Activated CD4-positive, CD25-positive, alpha-beta regulatory T cell treated with anti-CD3 and anti-CD28 coated beads, Interleukin-2, amount 50 U/mL, for 72 hours (primary cell): ENCODE measurements at regions not wholly inside any gene's neighbourhood (a gene's known extent, or its start where the extent isn't known, plus 50 kb on each side); places are given as distances from the start of the nearest gene placed in this dataset.

ENCODE experiments used
- DNase-seq: peaks from one replicate; pipeline ENCODE4 v3.0.0; 2021

GRCh38 chr5:6926491-6927038 lies 213.3 kb downstream of the TENT4A start:
- no peak for DNase-seq

- DNase-seq = no peak
Observed at GRCh38 chr5:6936031-6936430, 222.8 kb downstream of the TENT4A start.

- no peak for DNase-seq
Observed at GRCh38 chr5:6937677-6938076, 224.4 kb downstream of the TENT4A start.

DNA sequence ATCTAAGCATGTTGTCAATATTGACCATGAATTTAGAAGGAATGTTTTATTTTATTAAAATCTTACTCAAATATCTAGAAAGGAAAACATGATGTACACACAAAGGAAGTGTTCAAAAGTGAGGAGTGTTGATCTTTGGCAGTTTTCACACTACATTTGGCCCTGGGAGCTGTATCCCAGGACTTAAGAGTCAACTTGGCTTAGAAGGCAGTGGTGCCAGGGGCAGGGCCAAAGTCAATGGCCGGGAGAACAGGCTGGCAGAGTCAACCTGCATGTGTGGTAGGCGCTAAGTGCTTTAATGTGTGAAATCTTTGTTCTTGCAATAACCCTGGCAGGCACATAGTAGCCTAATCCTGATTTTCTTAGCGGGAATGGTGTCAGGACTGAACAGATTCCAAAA lies 228.4 kb downstream of the TENT4A start:
- no peak for DNase-seq

- no peak for DNase-seq
Observed at GRCh38 chr5:6943197-6944112, 230.2 kb downstream of the TENT4A start.

GRCh38 chr5:6948562-6948961 lies 235.3 kb downstream of the TENT4A start:
- DNase-seq = no peak

DNA sequence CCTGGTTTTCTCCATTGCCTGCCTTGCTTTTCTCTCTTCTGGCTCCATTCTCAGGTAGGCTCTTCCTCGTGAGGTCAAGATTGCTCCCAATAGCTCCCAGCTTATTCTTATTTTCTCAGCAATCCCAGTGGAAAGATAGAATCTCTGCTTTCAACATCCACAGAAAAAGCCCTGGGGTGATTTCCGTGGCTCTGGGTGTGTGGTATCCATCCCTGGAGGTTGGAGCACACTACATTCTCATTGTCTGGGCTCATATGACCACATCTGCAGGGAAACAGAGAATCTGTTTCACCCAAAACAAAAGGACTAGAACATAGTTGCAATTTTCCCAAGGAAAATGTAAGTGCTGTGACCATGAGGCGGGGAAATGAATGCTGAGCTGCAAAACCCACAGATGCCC lies 236.0 kb downstream of the TENT4A start:
- no peak for DNase-seq

DNA sequence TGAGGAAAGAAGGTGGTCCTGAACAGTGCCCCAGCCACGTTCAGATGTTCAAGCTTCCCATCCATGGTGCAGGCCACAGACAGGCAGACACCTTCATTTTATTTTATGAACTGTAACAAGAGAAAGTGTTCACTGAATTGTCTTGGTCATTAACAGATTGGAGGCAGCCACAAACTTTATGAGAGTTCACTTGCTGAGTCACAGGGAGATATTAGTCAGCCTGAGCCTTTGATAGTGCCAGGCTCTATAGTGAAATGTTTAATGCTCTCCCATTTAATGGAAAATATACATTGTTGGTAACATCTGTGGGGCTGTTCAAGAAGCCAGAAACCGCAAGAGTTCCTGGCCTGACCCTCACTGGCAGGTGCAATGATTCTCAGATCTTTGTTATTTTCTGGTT lies 237.0 kb downstream of the TENT4A start:
- DNase-seq = no peak

- DNase-seq = no peak
Observed at GRCh38 chr5:6950860-6951259, 237.6 kb downstream of the TENT4A start.

DNA sequence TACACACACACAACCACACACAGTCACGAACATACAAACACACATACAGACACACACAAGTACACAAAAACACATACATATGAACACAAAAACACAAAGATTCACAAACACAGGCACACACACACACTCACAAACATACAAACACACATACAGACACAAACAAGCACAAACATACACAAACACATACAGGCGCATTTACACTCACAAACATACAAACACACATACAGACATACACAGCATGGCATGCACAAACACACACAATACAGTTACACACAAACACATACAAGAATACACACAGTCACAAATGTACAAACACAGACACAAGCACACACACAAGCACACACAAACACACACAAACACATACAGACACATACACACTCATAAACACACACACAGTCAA lies 247.9 kb downstream of the TENT4A start:
- DNase-seq = no peak

DNA sequence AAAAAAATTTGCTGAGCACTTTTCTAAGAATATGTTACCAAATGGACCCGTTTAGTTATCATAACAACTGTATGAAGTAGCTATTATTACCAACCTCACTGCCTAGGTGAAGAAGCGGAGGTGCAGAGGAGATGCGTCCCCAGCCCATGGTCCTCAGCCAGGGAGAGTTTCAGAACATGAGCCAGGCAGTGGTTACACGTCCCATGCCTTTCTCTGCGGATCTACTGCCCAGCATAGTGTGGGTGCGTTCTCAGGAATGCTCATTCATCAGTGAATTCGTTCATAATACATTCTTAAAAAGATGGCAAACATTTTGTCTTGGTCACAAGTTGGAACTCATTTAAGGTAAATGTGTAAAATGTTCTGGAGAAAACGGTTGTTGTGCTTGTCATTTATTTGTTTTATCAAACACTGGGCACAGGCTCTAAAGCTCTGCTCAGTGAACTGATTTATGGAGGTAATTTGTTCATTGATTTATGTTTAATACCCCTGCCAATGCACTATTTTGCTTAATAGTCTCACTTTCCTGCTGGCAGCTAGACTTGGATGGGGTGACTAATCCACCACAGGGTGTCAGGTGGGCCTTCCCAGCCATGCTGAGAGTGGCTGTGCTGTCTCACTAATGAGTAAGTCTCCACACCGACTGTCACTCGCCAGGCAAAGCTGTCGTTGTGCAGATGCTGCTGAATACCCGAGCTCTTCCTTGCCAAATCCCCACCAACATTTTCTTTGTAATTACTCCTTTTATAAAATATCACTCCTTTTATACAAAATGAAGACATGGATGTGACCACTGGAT lies 248.8 kb downstream of the TENT4A start:
- no peak for DNase-seq

DNA sequence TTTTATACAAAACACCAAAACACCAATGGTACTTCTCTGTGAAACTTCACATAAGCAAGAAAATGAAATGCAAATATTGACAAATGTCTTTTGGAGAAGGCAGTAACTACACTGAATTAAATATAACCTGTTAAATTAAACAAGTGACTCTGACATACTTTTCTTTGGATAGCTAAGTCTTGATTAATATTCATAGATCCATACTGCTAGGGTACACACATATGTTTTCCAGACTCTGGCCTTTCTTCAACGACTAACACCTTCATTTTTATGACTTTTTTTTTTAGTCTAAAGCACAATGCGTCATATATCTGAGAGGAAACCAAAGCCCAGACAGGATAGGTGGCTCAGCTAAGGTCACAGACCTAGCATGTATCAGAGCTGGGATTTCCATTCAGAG lies 263.7 kb downstream of the TENT4A start:
- no peak for DNase-seq

- DNase-seq = no peak
Observed at GRCh38 chr5:6979061-6979460, 265.8 kb downstream of the TENT4A start.

DNA sequence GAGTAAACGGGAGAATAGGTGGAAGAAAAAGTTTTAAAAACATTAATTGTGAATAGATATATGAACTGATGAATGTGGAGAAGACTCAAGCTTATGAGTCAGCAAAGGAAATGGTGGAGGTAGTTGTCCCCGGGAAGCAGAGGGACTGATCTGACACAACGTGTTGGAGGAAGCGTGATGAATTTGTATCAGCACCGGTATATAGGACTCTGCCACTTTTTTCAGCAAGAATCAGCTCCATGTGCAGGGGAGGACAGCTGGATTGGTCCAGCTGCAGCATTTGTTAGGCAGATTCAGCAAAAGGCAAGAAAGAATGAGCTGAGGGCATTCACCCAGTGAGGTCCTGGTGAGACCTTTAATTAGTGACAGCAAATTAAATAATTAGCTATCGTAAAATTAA lies 276.0 kb downstream of the TENT4A start:
- DNase-seq = no peak

DNA sequence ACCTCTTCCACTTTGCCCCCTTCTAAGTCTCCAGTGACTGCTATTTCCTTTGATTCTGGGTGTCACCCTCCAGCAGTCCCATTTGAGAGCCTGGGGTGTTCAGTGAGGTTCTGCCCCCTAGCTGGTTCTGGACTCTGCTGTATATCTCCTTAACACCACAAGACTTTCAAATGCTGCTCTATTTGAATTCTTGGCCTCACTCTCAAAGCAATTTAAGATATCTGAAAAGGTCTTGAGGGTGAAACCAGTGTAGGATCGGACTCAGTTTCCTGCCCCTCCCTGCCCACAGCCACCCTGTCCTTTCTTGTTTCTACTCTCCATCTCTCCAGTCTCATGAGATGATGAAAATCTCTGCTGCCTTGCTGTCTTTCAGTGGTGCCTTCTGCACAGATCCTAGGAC lies 280.9 kb downstream of the TENT4A start:
- no peak for DNase-seq

GRCh38 chr5:6995115-6995514 lies 281.9 kb downstream of the TENT4A start:
- no peak for DNase-seq

DNA sequence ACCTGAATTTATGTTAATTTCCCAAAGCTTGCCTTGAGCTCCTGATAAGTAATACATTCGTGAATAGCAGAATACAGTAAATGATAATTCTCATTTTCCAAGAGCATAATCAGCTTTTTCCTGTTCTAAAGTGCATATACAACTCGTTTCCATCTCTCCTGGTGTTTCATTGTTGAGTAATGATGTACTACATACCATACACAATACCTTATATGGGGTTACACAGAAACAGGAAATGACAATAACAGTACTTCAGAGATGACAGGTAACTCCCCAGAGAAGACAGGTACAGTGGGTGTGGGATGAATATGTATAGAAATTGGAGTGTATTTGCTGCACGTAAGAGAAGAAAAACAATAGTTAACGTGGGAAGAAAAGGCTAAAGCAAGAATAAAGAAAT lies 287.1 kb downstream of the TENT4A start:
- DNase-seq = no peak

DNA sequence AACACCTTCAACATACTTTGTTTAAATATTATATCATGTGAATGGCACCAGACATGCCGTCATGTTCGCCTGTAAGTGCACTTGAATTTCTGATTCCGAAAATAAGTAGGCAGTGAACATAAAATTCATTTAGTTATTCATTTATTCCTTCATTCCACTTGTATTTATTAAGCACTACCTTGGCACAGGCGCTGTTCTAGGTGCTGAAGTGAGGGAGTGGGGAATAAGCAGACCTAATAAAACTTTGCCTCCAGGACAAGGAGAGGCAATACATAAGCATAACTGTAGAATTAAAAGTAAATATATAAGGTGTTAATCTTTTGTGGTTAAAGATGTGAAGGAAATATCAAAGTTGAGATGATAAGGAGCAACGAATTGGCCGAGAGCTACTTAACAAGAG lies 297.4 kb downstream of the TENT4A start:
- DNase-seq = no peak

DNA sequence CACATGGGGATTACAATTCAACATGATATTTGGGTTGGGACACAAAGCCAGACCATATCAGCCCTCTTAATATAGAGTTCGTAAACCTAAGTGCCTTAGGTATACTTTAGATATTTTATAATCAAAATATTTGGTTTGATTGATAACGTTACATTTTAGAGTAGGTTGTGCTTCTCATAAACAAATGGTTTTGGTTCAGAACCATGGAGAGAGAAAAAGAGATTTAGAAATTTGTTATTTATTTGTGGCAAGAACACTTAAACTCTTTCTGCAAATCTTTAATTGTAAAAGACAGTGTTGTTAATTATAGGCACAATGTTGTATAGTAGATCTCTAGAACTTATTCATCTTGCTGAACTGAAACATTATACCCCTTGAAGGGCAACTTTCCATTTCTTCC lies 298.8 kb downstream of the TENT4A start:
- no peak for DNase-seq

- no peak for DNase-seq
Observed at GRCh38 chr5:7014611-7015010, 301.4 kb downstream of the TENT4A start.

GRCh38 chr5:7015586-7016256 lies 302.5 kb downstream of the TENT4A start:
- DNase-seq = no peak

- no peak for DNase-seq
Observed at GRCh38 chr5:7016999-7017747, 303.9 kb downstream of the TENT4A start.

GRCh38 chr5:7018198-7018597 lies 305.0 kb downstream of the TENT4A start:
- no peak for DNase-seq
